Skin epidermis (tissue), 12 donors: ENCODE measurements at regions not wholly inside any gene's neighbourhood (a gene's known extent, or its start where the extent isn't known, plus 50 kb on each side); places are given as distances from the start of the nearest gene placed in this dataset.
"Not testable (repeated sequence)": the region's sequence is repeated elsewhere in the genome, so short reads cannot be mapped to it uniquely, and the experiment has no call there.

Source experiments
- H3K27ac ChIP-seq, 21 experiments: fragments of 200-600 bp; sonication (generic) in 11 of 21; one replicate each; pipeline ENCODE4 v1.5.0; 2020; ENCODE audit warnings: mild to moderate bottlenecking in 3 of 21, inconsistent platforms in 2 of 21, moderate library complexity in 2 of 21
- H3K4me3 ChIP-seq, 7 experiments: fragments of 200-600 bp; sonication (generic) in 2 of 7; one replicate each; pipeline ENCODE4 v1.5.0; 2020; ENCODE audit warnings: inconsistent platforms in 2 of 7, mild to moderate bottlenecking in 2 of 7, moderate library complexity in 1 of 7

GRCh38 chr5:18702821-18703220, 1068.6 kb downstream of the TAF11L14 start:
- H3K27ac ChIP-seq, result no peak overlapping the region
- no peak overlapping the region for H3K4me3 ChIP-seq

- no peak overlapping the region for H3K4me3 ChIP-seq
- no peak overlapping the region for H3K27ac ChIP-seq
These were observed 1078.8 kb downstream of the TAF11L14 start for GRCh38 chr5:18712936-18713485.

GRCh38 chr5:18720002-18720401, 1085.7 kb downstream of the TAF11L14 start:
- H3K4me3 ChIP-seq, result no peak overlapping the region
- H3K27ac ChIP-seq, result no peak overlapping the region

GRCh38 chr5:18732556-18733479, 1098.6 kb downstream of the TAF11L14 start:
- no peak overlapping the region for H3K4me3 ChIP-seq

GRCh38 chr5:18736051-18736398, 1101.8 kb downstream of the TAF11L14 start:
- no peak overlapping the region for H3K27ac ChIP-seq
- H3K4me3 ChIP-seq, result no peak overlapping the region

More at GRCh38 chr5:18732556-18733479, 1098.6 kb downstream of the TAF11L14 start:
- H3K27ac ChIP-seq, result no peak overlapping the region

- not testable (repeated sequence) for H3K27ac ChIP-seq, H3K4me3 ChIP-seq
These were observed 1102.5 kb downstream of the TAF11L14 start for GRCh38 chr5:18736736-18737135.

- Histone ChIP-seq H3K4me3 (no peak overlapping the region), H3K27ac (no peak overlapping the region)
These were observed 1106.0 kb downstream of the TAF11L14 start for GRCh38 chr5:18740301-18740700.

GRCh38 chr5:18742830-18743229, 1108.6 kb downstream of the TAF11L14 start:
- H3K4me3 ChIP-seq, result no peak overlapping the region
- H3K27ac ChIP-seq, result no peak overlapping the region

GRCh38 chr5:18744441-18744840, 1110.2 kb downstream of the TAF11L14 start:
- Histone ChIP-seq H3K4me3 (peak overlapping the region in 3 of 7 experiments; percentile 35 to 53 (median 41)), H3K27ac (peak overlapping the region in 5 of 21 experiments; percentile 8 to 86 (median 79))

- Histone ChIP-seq H3K27ac (peak overlapping the region in 16 of 21 experiments; percentile 27 to 86 (median 72)), H3K4me3 (peak overlapping the region; percentile 29 to 53 (median 41))
These were observed 1111.1 kb downstream of the TAF11L14 start for GRCh38 chr5:18745042-18745987.

GRCh38 chr5:18745988-18746615, 1111.8 kb downstream of the TAF11L14 start:
- H3K27ac ChIP-seq, result peak overlapping the region in 17 of 21 experiments; percentile 27 to 86 (median 70)
- peak overlapping the region; percentile 29 to 53 (median 41) for H3K4me3 ChIP-seq

GRCh38 chr5:18749763-18750162, 1115.5 kb downstream of the TAF11L14 start:
- H3K27ac ChIP-seq, result no peak overlapping the region
- no peak overlapping the region for H3K4me3 ChIP-seq

- no peak overlapping the region for H3K27ac ChIP-seq
- H3K4me3 ChIP-seq, result no peak overlapping the region
These were observed 1118.1 kb downstream of the TAF11L14 start for GRCh38 chr5:18752317-18752716.

GRCh38 chr5:18754201-18754600, 1119.9 kb downstream of the TAF11L14 start:
- Histone ChIP-seq H3K27ac (no peak overlapping the region), H3K4me3 (no peak overlapping the region)

GRCh38 chr5:18761801-18762200, 1127.5 kb downstream of the TAF11L14 start:
- Histone ChIP-seq H3K27ac (no peak overlapping the region), H3K4me3 (no peak overlapping the region)

GRCh38 chr5:18764161-18764560, 1129.9 kb downstream of the TAF11L14 start:
- Histone ChIP-seq H3K27ac (no peak overlapping the region), H3K4me3 (no peak overlapping the region)

GRCh38 chr5:18765304-18765703, 1131.0 kb downstream of the TAF11L14 start:
- Histone ChIP-seq H3K27ac (no peak overlapping the region), H3K4me3 (no peak overlapping the region)

- Histone ChIP-seq H3K4me3 (no peak overlapping the region), H3K27ac (no peak overlapping the region)
These were observed 1136.9 kb downstream of the TAF11L14 start for GRCh38 chr5:18771097-18771610.

GRCh38 chr5:18772475-18772874, 1138.2 kb downstream of the TAF11L14 start:
- no peak overlapping the region for H3K27ac ChIP-seq
- H3K4me3 ChIP-seq, result no peak overlapping the region
